Spinal cord (tissue), 10 donors: ENCODE measurements at regions not wholly inside any gene's neighbourhood (a gene's known extent, or its start where the extent isn't known, plus 50 kb on each side); places are given as distances from the start of the nearest gene placed in this dataset. TPM values are rescaled to one million over a fixed set of nuclear protein-coding genes. Genes with fewer than 3 reads are reported as not detected.

ENCODE experiments used
- DNase-seq, 6 donors: peaks; one replicate each; pipeline versions ENCODE4 v3.0.0 to v3.0.0-alpha.2; 2013 to 2015; ENCODE audit warnings: low spot score in 6 of 6, low read depth in 4 of 6
- H3K27ac ChIP-seq: one replicate; pipeline ENCODE4 v1.5.1; 2013; ENCODE audit warnings: low read depth, low read length, control low read depth
- H3K27me3 ChIP-seq: one replicate; pipeline ENCODE4 v1.6.1; 2013; ENCODE audit warnings: low read length; ENCODE audit not compliant: control insufficient read depth, insufficient read depth
- H3K36me3 ChIP-seq: one replicate; pipeline ENCODE4 v1.6.1; 2013; ENCODE audit warnings: low read length; ENCODE audit not compliant: control insufficient read depth, insufficient read depth
- H3K4me1 ChIP-seq: one replicate; pipeline ENCODE4 v1.6.1; 2013; ENCODE audit warnings: low read length; ENCODE audit not compliant: control insufficient read depth, insufficient read depth
- H3K4me3 ChIP-seq: one replicate; pipeline ENCODE4 v1.5.1; 2013; ENCODE audit warnings: low read depth, low read length, control low read depth
- H3K9me3 ChIP-seq: one replicate; pipeline ENCODE4 v1.6.1; 2013; ENCODE audit warnings: low read length; ENCODE audit not compliant: control insufficient read depth, insufficient read depth
- WGBS: methylation state at CpG from one replicate; pipeline ENCODE4 v1.1.5; 2013; ENCODE audit warnings: missing lambda C conversion rate; ENCODE audit not compliant: insufficient coverage; 5-methylcytosine and 5-hydroxymethylcytosine counted together
- small RNA-seq: library from RNA; depleted of rRNA; stranded (forward); fragments of <200 nt; gene quantifications from one replicate; pipeline ENCODE3, GENCODE V24; 2014; ENCODE audit warnings: low replicate concordance
- donor health status: healthy.

DNA sequence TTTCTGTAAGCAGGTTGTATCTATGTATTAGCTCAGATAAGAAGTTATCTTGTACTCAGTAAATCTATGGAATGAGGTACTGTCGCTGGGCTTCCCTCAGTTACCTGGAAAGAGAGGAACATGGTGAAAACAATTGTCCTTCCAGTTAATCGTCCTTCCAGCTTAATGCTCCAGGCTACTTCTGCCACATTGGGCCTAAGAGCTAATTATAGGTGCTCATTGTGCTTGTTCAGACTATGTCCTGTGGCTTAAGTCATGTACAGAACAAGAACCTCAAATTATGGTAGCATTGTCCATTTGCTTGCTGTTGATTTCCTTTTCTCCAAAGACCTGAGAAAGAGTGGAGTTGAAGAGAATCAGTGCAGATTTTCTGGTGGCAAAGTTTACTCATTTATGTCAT lies 86.1 kb upstream of the MBL2 start:
- no peak overlapping the region for H3K27ac ChIP-seq
- no peaks in the 10 kb centered on the region for H3K4me1 ChIP-seq
- no CpG with 5 or more reads among the region's 2 CpGs for WGBS
- no peak overlapping the region for H3K4me3 ChIP-seq
- H3K36me3 ChIP-seq: no peaks in the 10 kb centered on the region
- no peaks in the 10 kb centered on the region for H3K27me3 ChIP-seq
- no peaks in the 10 kb centered on the region for H3K9me3 ChIP-seq
- no peak for DNase-seq

DNA sequence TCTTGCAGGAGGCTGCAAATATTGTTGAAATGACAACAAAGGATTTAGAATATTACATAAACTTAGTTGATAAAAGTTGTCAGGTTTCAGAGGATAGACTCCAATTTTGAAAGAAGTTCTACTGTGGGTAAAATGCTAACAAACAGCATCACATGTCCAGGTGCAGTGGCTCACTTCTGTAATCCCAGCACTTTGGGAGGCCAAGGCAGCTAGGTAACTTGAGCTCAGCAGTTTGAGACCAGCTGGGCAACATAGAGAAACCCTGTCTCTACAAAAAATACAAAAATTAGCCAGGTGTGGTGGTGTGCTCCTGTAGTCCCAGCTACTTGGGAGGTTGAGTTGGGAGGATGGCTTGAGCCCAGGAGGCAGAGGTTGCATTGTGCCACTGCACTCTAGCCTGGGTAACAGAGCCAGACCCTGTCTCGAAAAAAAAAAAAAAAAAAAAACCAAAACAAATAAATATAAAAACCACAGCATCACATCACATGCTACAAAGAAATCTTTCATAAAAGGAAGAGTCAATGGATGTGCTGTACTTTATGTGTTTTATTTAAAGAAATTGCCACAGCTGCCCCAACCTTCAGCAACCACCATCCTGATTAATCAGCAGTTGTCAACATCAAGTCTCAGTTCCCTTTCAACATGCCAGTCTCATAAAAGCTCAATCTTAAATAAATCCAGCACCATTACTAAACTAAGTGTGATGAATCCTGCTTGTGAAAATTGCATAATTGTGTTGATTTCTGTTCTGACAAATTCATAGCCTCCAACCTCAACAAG lies 83.2 kb upstream of the MBL2 start:
- no CpG with 5 or more reads among the region's 1 CpG for WGBS
- Histone ChIP-seq H3K36me3 (no peaks in the 10 kb centered on the region), H3K27me3 (no peaks in the 10 kb centered on the region), H3K27ac (no peak overlapping the region), H3K4me3 (no peak overlapping the region), H3K4me1 (no peaks in the 10 kb centered on the region), H3K9me3 (no peaks in the 10 kb centered on the region)
- DNase-seq: no peak

DNA sequence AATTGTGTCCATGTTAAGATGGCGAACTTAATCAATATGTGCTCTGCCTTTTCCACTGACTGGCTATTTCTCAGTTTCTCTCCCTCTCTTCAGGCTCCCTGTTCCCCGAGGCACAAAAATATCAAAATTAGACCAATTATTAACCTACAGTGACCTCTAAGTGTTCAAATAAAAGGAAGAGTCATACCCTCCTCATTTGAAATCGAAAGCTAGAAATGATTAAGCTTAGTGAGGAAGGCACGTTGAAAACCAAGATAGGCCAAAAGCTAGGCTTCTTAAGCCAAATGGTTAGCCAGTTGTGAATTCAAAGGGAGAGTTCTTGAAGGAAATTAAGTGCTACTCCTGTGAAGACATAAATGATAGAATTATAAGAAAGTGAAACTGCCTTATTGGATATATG lies 81.1 kb upstream of the MBL2 start:
- Histone ChIP-seq H3K36me3 (no peaks in the 10 kb centered on the region), H3K27me3 (no peaks in the 10 kb centered on the region), H3K9me3 (no peaks in the 10 kb centered on the region), H3K27ac (no peak overlapping the region), H3K4me1 (no peaks in the 10 kb centered on the region), H3K4me3 (no peak overlapping the region)
- 100% methylated on average over 1 of the region's 4 CpGs for WGBS
- DNase-seq: no peak

DNA sequence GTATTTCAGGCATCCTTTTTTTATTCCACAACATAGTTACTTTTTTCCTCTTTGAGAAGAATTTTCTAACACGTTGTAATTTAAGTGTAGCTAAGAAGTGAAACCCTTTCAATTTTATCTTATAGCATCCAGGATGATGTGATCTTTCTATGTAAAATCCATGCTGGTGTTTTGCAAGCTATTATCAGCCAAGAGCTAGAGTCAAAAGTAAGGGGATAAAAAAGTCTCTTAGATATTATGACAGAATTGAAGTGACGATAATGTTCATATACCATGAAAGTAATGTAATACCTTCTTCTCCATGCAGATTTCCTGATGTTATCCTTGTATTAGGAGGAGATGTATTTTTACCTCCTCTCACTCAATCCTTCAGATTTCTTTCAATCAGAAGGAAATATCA lies 64.2 kb upstream of the MBL2 start:
- DNase-seq: no peak
- Histone ChIP-seq H3K27ac (no peak overlapping the region), H3K4me3 (no peak overlapping the region), H3K27me3 (no peaks in the 10 kb centered on the region), H3K36me3 (no peaks in the 10 kb centered on the region), H3K9me3 (peaks cover 6% of the 10 kb centered on the region), H3K4me1 (no peaks in the 10 kb centered on the region)
- no CpG with 5 or more reads among the region's 2 CpGs for WGBS

Small RNAs in the stretch of these regions (small RNA-seq; reads per million reads assigned to genes)
- gene RF00019 (not detected), gene RNA5SP318 (not detected), gene SNRPEP8 (not detected)
